Glutamatergic neuron (in vitro differentiated cells): ENCODE measurements at regions not wholly inside any gene's neighbourhood (a gene's known extent, or its start where the extent isn't known, plus 50 kb on each side); places are given as distances from the start of the nearest gene placed in this dataset.

Experiments
- DNase-seq: peaks from one replicate; pipeline ENCODE4 v3.0.0; 2022
- H3K27ac Mint-ChIP-seq: one replicate; pipeline ENCODE4 v1.8.0; 2020; ENCODE audit warnings: mild to moderate bottlenecking, mixed read lengths, inconsistent platforms; ENCODE audit not compliant: unreplicated experiment
- H3K27me3 Mint-ChIP-seq: one replicate; pipeline ENCODE4 v1.8.0; 2020; ENCODE audit warnings: mild to moderate bottlenecking, moderate library complexity, mixed read lengths, inconsistent platforms; ENCODE audit not compliant: unreplicated experiment
- H3K36me3 Mint-ChIP-seq: one replicate; pipeline ENCODE4 v1.8.0; 2020; ENCODE audit warnings: mild to moderate bottlenecking, mixed read lengths, inconsistent platforms; ENCODE audit not compliant: unreplicated experiment
- H3K4me1 Mint-ChIP-seq: one replicate; pipeline ENCODE4 v1.8.0; 2020; ENCODE audit warnings: mild to moderate bottlenecking, low read depth, mixed read lengths, inconsistent platforms; ENCODE audit not compliant: unreplicated experiment
- H3K4me3 Mint-ChIP-seq: one replicate; pipeline ENCODE4 v1.8.0; 2020; ENCODE audit warnings: mild to moderate bottlenecking, mixed read lengths, inconsistent platforms; ENCODE audit not compliant: unreplicated experiment
- H3K9me3 Mint-ChIP-seq: one replicate; pipeline ENCODE4 v1.8.0; 2020; ENCODE audit warnings: mild to moderate bottlenecking, moderate library complexity, mixed read lengths, inconsistent platforms; ENCODE audit not compliant: unreplicated experiment
- CTCF ChIP-seq: fragments of 200-600 bp; sonication (generic); IDR thresholded peaks from one replicate; pipeline ENCODE4 v1.5.0; 2021; ENCODE audit not compliant: partially characterized antibody, unreplicated experiment

- H3K36me3 Mint-ChIP-seq: peaks cover 8% of the 10 kb centered on the region
- no peak for DNase-seq
- H3K4me1 Mint-ChIP-seq: peaks cover 2% of the 10 kb centered on the region
- H3K4me3 Mint-ChIP-seq: no peak overlapping the region
- H3K27ac Mint-ChIP-seq: no peak overlapping the region
- TF ChIP-seq CTCF: no peak
- H3K9me3 Mint-ChIP-seq: peaks cover 9% of the 10 kb centered on the region
- H3K27me3 Mint-ChIP-seq: peaks cover 9% of the 10 kb centered on the region
Observed at GRCh38 chr10:130364631-130365411, 228.6 kb downstream of the GLRX3 start.

DNA sequence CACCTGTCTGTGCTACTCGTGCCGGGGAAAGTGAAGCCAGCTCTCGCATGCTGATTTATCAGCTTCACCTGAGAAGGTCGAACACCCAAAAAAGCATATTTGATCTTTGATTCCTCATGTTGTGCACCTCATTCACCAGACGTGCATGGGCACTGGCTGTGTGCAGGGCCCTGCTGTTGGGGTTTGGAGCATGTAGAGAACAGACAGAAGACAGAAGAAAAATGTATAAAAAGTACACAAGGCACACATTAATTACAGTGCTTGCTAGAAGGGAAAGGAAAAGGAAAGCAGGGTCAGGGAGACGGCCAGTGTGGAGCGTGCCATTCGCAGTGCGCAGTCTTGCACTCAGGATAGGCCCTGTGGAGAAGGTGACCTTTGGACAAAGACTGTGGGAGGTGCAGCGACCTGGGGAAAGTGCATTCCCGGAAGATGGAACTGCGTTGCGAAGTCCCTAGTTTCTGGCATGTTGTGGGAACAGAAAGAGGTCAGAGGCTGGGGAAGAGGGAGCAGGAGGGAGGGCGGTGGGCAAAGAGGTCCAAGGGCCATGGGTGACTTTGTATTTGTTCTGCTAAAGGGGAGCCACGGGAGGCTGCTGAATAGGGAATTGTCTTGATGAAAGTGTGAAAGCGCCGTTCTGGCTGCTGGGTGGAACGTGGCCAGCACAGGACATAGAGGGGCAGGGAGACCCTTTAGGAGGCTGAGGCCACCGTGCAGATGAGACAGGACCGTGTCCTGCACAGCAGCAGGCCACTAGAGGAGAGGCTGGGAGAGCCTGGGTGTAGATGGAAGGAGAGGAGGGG lies 232.8 kb downstream of the GLRX3 start:
- Mint-ChIP-seq H3K27ac (peak overlapping the region; percentile 28), H3K4me1 (no peaks in the 10 kb centered on the region), H3K36me3 (peaks cover 8% of the 10 kb centered on the region), H3K27me3 (no peaks in the 10 kb centered on the region), H3K4me3 (no peak overlapping the region), H3K9me3 (peaks cover 7% of the 10 kb centered on the region)
- no peak for DNase-seq
- TF ChIP-seq CTCF: no peak

GRCh38 chr10:130369645-130370381 lies 233.6 kb downstream of the GLRX3 start:
- Mint-ChIP-seq H3K4me3 (no peak overlapping the region), H3K9me3 (peaks cover 9% of the 10 kb centered on the region), H3K27me3 (no peaks in the 10 kb centered on the region), H3K4me1 (no peaks in the 10 kb centered on the region), H3K27ac (no peak overlapping the region), H3K36me3 (peaks cover 8% of the 10 kb centered on the region)
- no peak for DNase-seq
- TF ChIP-seq CTCF: no peak

DNA sequence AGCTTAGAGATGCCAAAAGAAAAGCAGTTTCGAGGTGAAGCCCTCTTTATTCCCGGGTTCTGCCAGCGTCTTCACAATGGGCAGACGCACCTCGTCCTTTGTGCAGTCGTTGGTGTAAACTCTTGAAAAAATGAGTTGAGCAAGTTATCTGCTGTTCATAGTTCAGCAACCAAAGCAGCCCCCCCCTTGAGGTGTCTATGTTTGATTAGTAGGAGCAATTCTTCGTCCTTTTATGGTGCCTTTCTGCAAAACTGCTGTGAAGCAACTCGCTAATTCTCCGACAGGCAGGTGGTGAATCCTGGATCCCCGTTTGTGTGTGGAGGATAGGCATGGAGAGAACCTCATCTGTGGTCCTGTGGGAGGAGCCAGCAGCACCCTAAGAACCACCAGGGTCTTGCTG lies 234.5 kb downstream of the GLRX3 start:
- no peak overlapping the region for H3K27ac Mint-ChIP-seq
- no peaks in the 10 kb centered on the region for H3K27me3 Mint-ChIP-seq
- H3K36me3 Mint-ChIP-seq: peaks cover 8% of the 10 kb centered on the region
- no peak for DNase-seq
- peaks cover 8% of the 10 kb centered on the region for H3K9me3 Mint-ChIP-seq
- H3K4me3 Mint-ChIP-seq: no peak overlapping the region
- no peaks in the 10 kb centered on the region for H3K4me1 Mint-ChIP-seq
- no peak for TF ChIP-seq CTCF

DNA sequence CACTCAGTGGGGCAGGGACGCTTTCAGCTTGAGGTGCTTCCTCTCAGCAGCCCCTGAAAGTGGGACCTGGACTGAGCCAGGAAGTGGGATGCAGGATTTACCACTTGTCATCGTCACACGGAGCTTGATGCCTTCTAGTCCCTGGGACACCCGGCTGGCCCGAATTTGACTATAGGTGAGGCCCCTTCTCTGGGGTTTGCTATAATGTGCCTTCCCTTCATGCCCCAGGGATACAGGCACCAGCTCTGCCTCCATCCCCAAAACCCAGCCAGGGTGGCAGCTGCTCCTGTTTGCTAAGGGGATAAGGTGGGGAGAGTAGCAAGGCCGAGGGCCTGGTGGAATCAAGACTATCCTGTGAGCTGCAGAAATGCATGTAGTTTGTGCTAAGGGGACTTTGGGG lies 235.0 kb downstream of the GLRX3 start:
- H3K9me3 Mint-ChIP-seq: peaks cover 10% of the 10 kb centered on the region
- H3K4me1 Mint-ChIP-seq: no peaks in the 10 kb centered on the region
- H3K27ac Mint-ChIP-seq: no peak overlapping the region
- no peak for DNase-seq
- H3K27me3 Mint-ChIP-seq: no peaks in the 10 kb centered on the region
- no peak for TF ChIP-seq CTCF
- H3K36me3 Mint-ChIP-seq: peaks cover 8% of the 10 kb centered on the region
- no peak overlapping the region for H3K4me3 Mint-ChIP-seq
